WTC11 (cell line): ENCODE measurements at regions not wholly inside any gene's neighbourhood (a gene's known extent, or its start where the extent isn't known, plus 50 kb on each side); places are given as distances from the start of the nearest gene placed in this dataset.

ENCODE experiments used
- ATAC-seq: fragments of 200-7000 bp; cut with Tn5 transposase; 2 replicates; pipeline ENCODE4 v1.10.0; 2021; ENCODE audit warnings: mild to moderate bottlenecking, moderate library complexity
- CTCF ChIA-PET: fragments of 300-600 bp; sonication (Branson Sonifier 250); formaldehyde crosslinking; loops from one replicate; lab custom pipeline; 2021; ENCODE audit warnings: antibody characterized with exemption; lab: Charles Lee
- POLR2A ChIA-PET: fragments of 350-600 bp; sonication (Branson Sonifier 250); formaldehyde crosslinking; loops from one replicate; lab custom pipeline; 2021; ENCODE audit warnings: antibody characterized with exemption; lab: Charles Lee
- DNase-seq: peaks from one replicate; pipeline ENCODE4 v3.0.0; 2021; ENCODE audit warnings: low spot score
- H3K27ac Mint-ChIP-seq: 2 replicates; pipeline ENCODE4 v1.8.0; 2021; ENCODE audit warnings: mixed read lengths
- H3K27me3 Mint-ChIP-seq: 2 replicates; pipeline ENCODE4 v1.8.0; 2021; ENCODE audit warnings: low read depth, mild to moderate bottlenecking, moderate library complexity, mixed read lengths
- H3K36me3 Mint-ChIP-seq: 2 replicates; pipeline ENCODE4 v1.8.0; 2021; ENCODE audit warnings: mixed read lengths
- H3K4me1 Mint-ChIP-seq: 2 replicates; pipeline ENCODE4 v1.8.0; 2022; ENCODE audit warnings: mixed read lengths
- H3K4me3 Mint-ChIP-seq: 2 replicates; pipeline ENCODE4 v1.8.0; 2021; ENCODE audit warnings: mild to moderate bottlenecking, moderate library complexity, mixed read lengths
- H3K9me3 Mint-ChIP-seq: 2 replicates; pipeline ENCODE4 v1.8.0; 2021; ENCODE audit warnings: mixed read lengths
- ATF1 ChIP-seq: sonication (generic); formaldehyde crosslinking; IDR thresholded peaks from 2 replicates; pipeline ENCODE4 v1.8.1; 2023; ENCODE audit warnings: mild to moderate bottlenecking, moderate library complexity, missing genetic modification reagents
- CREM ChIP-seq: sonication (generic); formaldehyde crosslinking; IDR thresholded peaks from 2 replicates; pipeline ENCODE4 v1.8.1; 2022; ENCODE audit warnings: mild to moderate bottlenecking, missing genetic modification reagents, moderate library complexity
- ESRRA ChIP-seq: sonication (generic); formaldehyde crosslinking; IDR thresholded peaks from 2 replicates; pipeline ENCODE4 v1.8.1; 2022; ENCODE audit warnings: mild to moderate bottlenecking, missing genetic modification reagents, borderline replicate concordance
- ETV6 ChIP-seq: sonication (generic); formaldehyde crosslinking; IDR thresholded peaks from 2 replicates; pipeline ENCODE4 v1.8.1; 2022; ENCODE audit warnings: mild to moderate bottlenecking, missing genetic modification reagents
- GABPB1 ChIP-seq: sonication (generic); formaldehyde crosslinking; IDR thresholded peaks from 2 replicates; pipeline ENCODE4 v1.8.1; 2023; ENCODE audit warnings: mild to moderate bottlenecking, missing genetic modification reagents
- JAZF1 ChIP-seq: fragments of 250-450 bp; sonication (Bioruptor Pico); IDR thresholded peaks from 2 replicates; pipeline ENCODE4 v1.9.0; 2021; ENCODE audit warnings: moderate library complexity, mild to moderate bottlenecking, inconsistent platforms
- NR2C2 ChIP-seq: sonication (generic); formaldehyde crosslinking; IDR thresholded peaks from 2 replicates; pipeline ENCODE4 v1.8.0; 2022; ENCODE audit warnings: mild to moderate bottlenecking, missing genetic modification reagents
- NR3C1 ChIP-seq: sonication (generic); formaldehyde crosslinking; conservative IDR thresholded peaks from 2 replicates; pipeline ENCODE4 v1.8.1; 2023; ENCODE audit warnings: low read depth, mild to moderate bottlenecking, missing genetic modification reagents
- OVOL2 ChIP-seq: fragments of 250-450 bp; sonication (Bioruptor Pico); IDR thresholded peaks from 2 replicates; pipeline ENCODE4 v1.9.0; 2021; ENCODE audit warnings: mild to moderate bottlenecking, borderline replicate concordance
- PREB ChIP-seq: sonication (generic); formaldehyde crosslinking; IDR thresholded peaks from 2 replicates; pipeline ENCODE4 v1.8.1; 2022; ENCODE audit warnings: mild to moderate bottlenecking, missing genetic modification reagents, moderate library complexity, borderline replicate concordance
- SMAD3 ChIP-seq: sonication (generic); formaldehyde crosslinking; IDR thresholded peaks from 2 replicates; pipeline ENCODE4 v1.8.0; 2022; ENCODE audit warnings: missing genetic modification reagents, mild to moderate bottlenecking, borderline replicate concordance
- SMAD4 ChIP-seq: sonication (generic); formaldehyde crosslinking; IDR thresholded peaks from 2 replicates; pipeline ENCODE4 v1.8.0; 2022; ENCODE audit warnings: mild to moderate bottlenecking, missing genetic modification reagents
- SOX15 ChIP-seq: fragments of 250-450 bp; sonication (Bioruptor Pico); IDR thresholded peaks from 2 replicates; pipeline ENCODE4 v1.9.0; 2021; ENCODE audit warnings: mild to moderate bottlenecking
- TEAD1 ChIP-seq: sonication (generic); formaldehyde crosslinking; IDR thresholded peaks from 2 replicates; pipeline ENCODE4 v1.8.0; 2022; ENCODE audit warnings: mild to moderate bottlenecking, missing genetic modification reagents
- TEAD4 ChIP-seq: sonication (generic); formaldehyde crosslinking; IDR thresholded peaks from 2 replicates; pipeline ENCODE4 v1.8.0; 2022; ENCODE audit warnings: mild to moderate bottlenecking, missing genetic modification reagents
- ZNF121 ChIP-seq: sonication (generic); formaldehyde crosslinking; IDR thresholded peaks from 2 replicates; pipeline ENCODE4 v1.8.0; 2023; ENCODE audit warnings: missing genetic modification reagents
- ZNF281 ChIP-seq: sonication (generic); formaldehyde crosslinking; IDR thresholded peaks from 2 replicates; pipeline ENCODE4 v1.8.0; 2023; ENCODE audit warnings: mild to moderate bottlenecking, missing genetic modification reagents
- ZNF317 ChIP-seq: sonication (generic); formaldehyde crosslinking; IDR thresholded peaks from 2 replicates; pipeline ENCODE4 v1.8.1; 2023; ENCODE audit warnings: low read depth, mild to moderate bottlenecking, moderate library complexity, missing genetic modification reagents, borderline replicate concordance
- TF ChIP-seq, protein P1 (sequence below): sonication (generic); formaldehyde crosslinking; IDR thresholded peaks from 2 replicates; pipeline ENCODE4 v1.8.1; 2022; ENCODE audit warnings: missing genetic modification reagents, borderline replicate concordance
- TF ChIP-seq, protein P2 (sequence below): sonication (generic); formaldehyde crosslinking; IDR thresholded peaks from 2 replicates; pipeline ENCODE4 v1.8.0; 2022; ENCODE audit warnings: missing genetic modification reagents
- TF ChIP-seq, protein P3 (sequence below): sonication (generic); formaldehyde crosslinking; IDR thresholded peaks from 2 replicates; pipeline ENCODE4 v1.8.1; 2023; ENCODE audit warnings: mild to moderate bottlenecking, missing genetic modification reagents
- TF ChIP-seq, protein P4 (sequence below): sonication (generic); formaldehyde crosslinking; IDR thresholded peaks from 2 replicates; pipeline ENCODE4 v1.8.1; 2022; ENCODE audit warnings: mild to moderate bottlenecking, moderate library complexity, missing genetic modification reagents
- TF ChIP-seq, protein P5 (sequence below): sonication (generic); formaldehyde crosslinking; IDR thresholded peaks from 2 replicates; pipeline ENCODE4 v1.8.0; 2022; ENCODE audit warnings: mild to moderate bottlenecking, missing genetic modification reagents

GRCh38 chr9:87016681-87017080 lies 69.4 kb upstream of the GAS1 start:
- peaks cover 22% of the 10 kb centered on the region for H3K9me3 Mint-ChIP-seq
- TF ChIP-seq ZNF281 (no peak), ESRRA (CRISPR knock-in tag) (no peak), ZNF317 (CRISPR knock-in tag) (no peak), ATF1 (CRISPR knock-in tag) (no peak), CREM (no peak), TEAD1 (CRISPR knock-in tag) (no peak), NR3C1 (CRISPR knock-in tag) (no peak), PREB (CRISPR knock-in tag) (no peak), GABPB1 (CRISPR knock-in tag) (no peak)
- TF ChIP-seq, protein P1, sequence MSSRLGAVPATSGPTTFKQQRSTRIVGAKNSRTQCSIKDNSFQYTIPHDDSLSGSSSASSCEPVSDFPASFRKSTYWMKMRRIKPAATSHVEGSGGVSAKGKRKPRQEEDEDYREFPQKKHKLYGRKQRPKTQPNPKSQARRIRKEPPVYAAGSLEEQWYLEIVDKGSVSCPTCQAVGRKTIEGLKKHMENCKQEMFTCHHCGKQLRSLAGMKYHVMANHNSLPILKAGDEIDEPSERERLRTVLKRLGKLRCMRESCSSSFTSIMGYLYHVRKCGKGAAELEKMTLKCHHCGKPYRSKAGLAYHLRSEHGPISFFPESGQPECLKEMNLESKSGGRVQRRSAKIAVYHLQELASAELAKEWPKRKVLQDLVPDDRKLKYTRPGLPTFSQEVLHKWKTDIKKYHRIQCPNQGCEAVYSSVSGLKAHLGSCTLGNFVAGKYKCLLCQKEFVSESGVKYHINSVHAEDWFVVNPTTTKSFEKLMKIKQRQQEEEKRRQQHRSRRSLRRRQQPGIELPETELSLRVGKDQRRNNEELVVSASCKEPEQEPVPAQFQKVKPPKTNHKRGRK (CRISPR knock-in tag): no peak
- TF ChIP-seq, protein P2, sequence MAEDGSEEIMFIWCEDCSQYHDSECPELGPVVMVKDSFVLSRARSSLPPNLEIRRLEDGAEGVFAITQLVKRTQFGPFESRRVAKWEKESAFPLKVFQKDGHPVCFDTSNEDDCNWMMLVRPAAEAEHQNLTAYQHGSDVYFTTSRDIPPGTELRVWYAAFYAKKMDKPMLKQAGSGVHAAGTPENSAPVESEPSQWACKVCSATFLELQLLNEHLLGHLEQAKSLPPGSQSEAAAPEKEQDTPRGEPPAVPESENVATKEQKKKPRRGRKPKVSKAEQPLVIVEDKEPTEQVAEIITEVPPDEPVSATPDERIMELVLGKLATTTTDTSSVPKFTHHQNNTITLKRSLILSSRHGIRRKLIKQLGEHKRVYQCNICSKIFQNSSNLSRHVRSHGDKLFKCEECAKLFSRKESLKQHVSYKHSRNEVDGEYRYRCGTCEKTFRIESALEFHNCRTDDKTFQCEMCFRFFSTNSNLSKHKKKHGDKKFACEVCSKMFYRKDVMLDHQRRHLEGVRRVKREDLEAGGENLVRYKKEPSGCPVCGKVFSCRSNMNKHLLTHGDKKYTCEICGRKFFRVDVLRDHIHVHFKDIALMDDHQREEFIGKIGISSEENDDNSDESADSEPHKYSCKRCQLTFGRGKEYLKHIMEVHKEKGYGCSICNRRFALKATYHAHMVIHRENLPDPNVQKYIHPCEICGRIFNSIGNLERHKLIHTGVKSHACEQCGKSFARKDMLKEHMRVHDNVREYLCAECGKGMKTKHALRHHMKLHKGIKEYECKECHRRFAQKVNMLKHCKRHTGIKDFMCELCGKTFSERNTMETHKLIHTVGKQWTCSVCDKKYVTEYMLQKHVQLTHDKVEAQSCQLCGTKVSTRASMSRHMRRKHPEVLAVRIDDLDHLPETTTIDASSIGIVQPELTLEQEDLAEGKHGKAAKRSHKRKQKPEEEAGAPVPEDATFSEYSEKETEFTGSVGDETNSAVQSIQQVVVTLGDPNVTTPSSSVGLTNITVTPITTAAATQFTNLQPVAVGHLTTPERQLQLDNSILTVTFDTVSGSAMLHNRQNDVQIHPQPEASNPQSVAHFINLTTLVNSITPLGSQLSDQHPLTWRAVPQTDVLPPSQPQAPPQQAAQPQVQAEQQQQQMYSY (CRISPR knock-in tag): no peak
- TF ChIP-seq, all 79 proteins: peak for 0
- ChIA-PET CTCF (no interaction called here), POLR2A (no interaction called here)
- no peak overlapping the region for H3K27ac Mint-ChIP-seq
- no peak overlapping the region for H3K4me3 Mint-ChIP-seq
- no peaks in the 10 kb centered on the region for H3K27me3 Mint-ChIP-seq
- H3K4me1 Mint-ChIP-seq: no peaks in the 10 kb centered on the region
- DNase-seq (no peak), ATAC-seq (no peak)
- H3K36me3 Mint-ChIP-seq: peaks cover 8% of the 10 kb centered on the region

DNA sequence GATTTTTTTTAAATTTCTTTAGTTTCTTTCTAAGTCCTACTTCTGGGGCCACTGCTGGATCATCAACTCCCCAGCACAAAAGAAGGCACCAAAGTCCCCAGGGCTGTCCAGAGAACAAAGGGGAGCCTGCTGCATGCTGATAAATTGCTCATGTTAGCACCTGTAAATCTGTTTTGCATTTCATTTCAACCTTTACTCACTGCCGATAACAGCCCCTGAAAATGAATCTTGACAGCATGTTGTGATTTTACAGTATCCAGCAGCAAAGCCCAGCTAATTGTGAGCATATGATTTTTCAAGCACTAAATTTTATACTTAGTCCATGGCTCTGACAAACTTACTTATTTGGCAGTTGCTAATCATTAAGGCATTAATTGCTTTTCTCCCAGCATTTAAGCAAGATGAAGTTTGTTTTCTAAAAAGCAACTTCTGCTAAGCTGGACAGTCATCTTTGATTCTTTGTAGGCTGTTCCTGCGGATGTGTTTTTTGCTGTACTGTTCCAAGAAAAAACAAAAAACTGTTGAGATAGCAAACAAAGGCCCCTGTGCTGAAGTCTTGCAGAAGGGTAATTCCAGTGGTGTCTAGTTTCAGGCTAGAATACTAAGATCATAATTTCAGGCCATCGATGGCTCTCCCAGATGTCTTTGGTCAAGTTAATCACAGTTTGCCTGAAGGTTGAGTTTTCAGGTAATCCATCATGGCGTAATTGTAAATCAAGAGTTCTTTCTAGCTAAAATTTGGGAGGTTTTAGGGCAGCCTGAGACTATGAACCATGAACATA lies 73.1 kb upstream of the GAS1 start:
- no peak for DNase-seq
- ATAC-seq: no peak
- H3K9me3 Mint-ChIP-seq: peaks cover 26% of the 10 kb centered on the region
- POLR2A ChIA-PET: no interaction called here
- peaks cover 11% of the 10 kb centered on the region for H3K36me3 Mint-ChIP-seq
- H3K27ac Mint-ChIP-seq: no peak overlapping the region
- CTCF ChIA-PET: no interaction called here
- peaks cover 9% of the 10 kb centered on the region for H3K4me1 Mint-ChIP-seq
- no peaks in the 10 kb centered on the region for H3K27me3 Mint-ChIP-seq
- H3K4me3 Mint-ChIP-seq: no peak overlapping the region
- TF ChIP-seq SMAD3 (CRISPR knock-in tag) (no peak), TEAD4 (CRISPR knock-in tag) (no peak), JAZF1 (CRISPR knock-in tag) (no peak), ZNF121 (CRISPR knock-in tag) (no peak), SOX15 (no peak), OVOL2 (no peak), TEAD1 (CRISPR knock-in tag) (no peak), ETV6 (CRISPR knock-in tag) (no peak), SMAD4 (CRISPR knock-in tag) (no peak), ATF1 (CRISPR knock-in tag) (no peak), NR2C2 (no peak)
- TF ChIP-seq, protein P3, sequence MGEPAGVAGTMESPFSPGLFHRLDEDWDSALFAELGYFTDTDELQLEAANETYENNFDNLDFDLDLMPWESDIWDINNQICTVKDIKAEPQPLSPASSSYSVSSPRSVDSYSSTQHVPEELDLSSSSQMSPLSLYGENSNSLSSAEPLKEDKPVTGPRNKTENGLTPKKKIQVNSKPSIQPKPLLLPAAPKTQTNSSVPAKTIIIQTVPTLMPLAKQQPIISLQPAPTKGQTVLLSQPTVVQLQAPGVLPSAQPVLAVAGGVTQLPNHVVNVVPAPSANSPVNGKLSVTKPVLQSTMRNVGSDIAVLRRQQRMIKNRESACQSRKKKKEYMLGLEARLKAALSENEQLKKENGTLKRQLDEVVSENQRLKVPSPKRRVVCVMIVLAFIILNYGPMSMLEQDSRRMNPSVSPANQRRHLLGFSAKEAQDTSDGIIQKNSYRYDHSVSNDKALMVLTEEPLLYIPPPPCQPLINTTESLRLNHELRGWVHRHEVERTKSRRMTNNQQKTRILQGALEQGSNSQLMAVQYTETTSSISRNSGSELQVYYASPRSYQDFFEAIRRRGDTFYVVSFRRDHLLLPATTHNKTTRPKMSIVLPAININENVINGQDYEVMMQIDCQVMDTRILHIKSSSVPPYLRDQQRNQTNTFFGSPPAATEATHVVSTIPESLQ: no peak
- TF ChIP-seq, protein P4, sequence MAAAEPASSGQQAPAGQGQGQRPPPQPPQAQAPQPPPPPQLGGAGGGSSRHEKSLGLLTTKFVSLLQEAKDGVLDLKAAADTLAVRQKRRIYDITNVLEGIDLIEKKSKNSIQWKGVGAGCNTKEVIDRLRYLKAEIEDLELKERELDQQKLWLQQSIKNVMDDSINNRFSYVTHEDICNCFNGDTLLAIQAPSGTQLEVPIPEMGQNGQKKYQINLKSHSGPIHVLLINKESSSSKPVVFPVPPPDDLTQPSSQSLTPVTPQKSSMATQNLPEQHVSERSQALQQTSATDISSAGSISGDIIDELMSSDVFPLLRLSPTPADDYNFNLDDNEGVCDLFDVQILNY (CRISPR knock-in tag): no peak
- TF ChIP-seq, protein P5, sequence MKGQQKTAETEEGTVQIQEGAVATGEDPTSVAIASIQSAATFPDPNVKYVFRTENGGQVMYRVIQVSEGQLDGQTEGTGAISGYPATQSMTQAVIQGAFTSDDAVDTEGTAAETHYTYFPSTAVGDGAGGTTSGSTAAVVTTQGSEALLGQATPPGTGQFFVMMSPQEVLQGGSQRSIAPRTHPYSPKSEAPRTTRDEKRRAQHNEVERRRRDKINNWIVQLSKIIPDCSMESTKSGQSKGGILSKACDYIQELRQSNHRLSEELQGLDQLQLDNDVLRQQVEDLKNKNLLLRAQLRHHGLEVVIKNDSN (CRISPR knock-in tag): no peak
